HG03045 (cell line): ENCODE measurements at regions not wholly inside any gene's neighbourhood (a gene's known extent, or its start where the extent isn't known, plus 50 kb on each side); places are given as distances from the start of the nearest gene placed in this dataset.
"Not testable (repeated sequence)": the region's sequence is repeated elsewhere in the genome, so short reads cannot be mapped to it uniquely, and the experiment has no call there.

Experiments used
- ATAC-seq: cut with Tn5 transposase; IDR thresholded peaks from one replicate; pipeline ENCODE4 v1.9.1; 2021; ENCODE audit warnings: mild to moderate bottlenecking, moderate library complexity; ENCODE audit not compliant: unreplicated experiment

GRCh38 chr5:144742361-144742760 is 571.7 kb downstream of the KCTD16 start:
- no peak for ATAC-seq

GRCh38 chr5:144731786-144732185 is 561.1 kb downstream of the KCTD16 start:
- no peak for ATAC-seq

- ATAC-seq, result no peak
Observed at GRCh38 chr5:144712090-144712489, 541.4 kb downstream of the KCTD16 start.

GRCh38 chr5:144711172-144711571 is 540.5 kb downstream of the KCTD16 start:
- no peak for ATAC-seq

GRCh38 chr5:144710637-144711036 is 540.0 kb downstream of the KCTD16 start:
- ATAC-seq, result no peak

GRCh38 chr5:144703776-144704175 is 533.1 kb downstream of the KCTD16 start:
- no peak for ATAC-seq

- ATAC-seq, result no peak
Observed at GRCh38 chr5:144698484-144698883, 527.8 kb downstream of the KCTD16 start.

- no peak for ATAC-seq
Observed at GRCh38 chr5:144697847-144698262, 527.2 kb downstream of the KCTD16 start.

GRCh38 chr5:144691936-144692335 is 521.3 kb downstream of the KCTD16 start:
- no peak for ATAC-seq

GRCh38 chr5:144684899-144685298 is 514.2 kb downstream of the KCTD16 start:
- no peak for ATAC-seq

- no peak for ATAC-seq
Observed at GRCh38 chr5:144680711-144681110, 510.0 kb downstream of the KCTD16 start.

- ATAC-seq, result no peak
Observed at GRCh38 chr5:144671066-144671465, 500.4 kb downstream of the KCTD16 start.

- ATAC-seq, result no peak
Observed at GRCh38 chr5:144659634-144660227, 489.1 kb downstream of the KCTD16 start.

- ATAC-seq, result no peak
Observed at GRCh38 chr5:144644317-144644716, 473.6 kb downstream of the KCTD16 start.

GRCh38 chr5:144638787-144639186 is 468.1 kb downstream of the KCTD16 start:
- no peak for ATAC-seq

- no peak for ATAC-seq
Observed at GRCh38 chr5:144634138-144634537, 463.5 kb downstream of the KCTD16 start.

GRCh38 chr5:144598451-144599068 is 427.9 kb downstream of the KCTD16 start:
- no peak for ATAC-seq

GRCh38 chr5:144596517-144596916 is 425.8 kb downstream of the KCTD16 start:
- no peak for ATAC-seq

- no peak for ATAC-seq
Observed at GRCh38 chr5:144594919-144595318, 424.2 kb downstream of the KCTD16 start.

- not testable (repeated sequence) for ATAC-seq
Observed at GRCh38 chr5:144594234-144594633, 423.6 kb downstream of the KCTD16 start.

GRCh38 chr5:144585681-144586080 is 415.0 kb downstream of the KCTD16 start:
- no peak for ATAC-seq

- ATAC-seq, result no peak
Observed at GRCh38 chr5:144583541-144584449, 413.1 kb downstream of the KCTD16 start.
